ENCODE measurements at regions not wholly inside any gene's neighbourhood (a gene's known extent, or its start where the extent isn't known, plus 50 kb on each side); places are given as distances from the start of the nearest gene placed in this dataset.

DNA sequence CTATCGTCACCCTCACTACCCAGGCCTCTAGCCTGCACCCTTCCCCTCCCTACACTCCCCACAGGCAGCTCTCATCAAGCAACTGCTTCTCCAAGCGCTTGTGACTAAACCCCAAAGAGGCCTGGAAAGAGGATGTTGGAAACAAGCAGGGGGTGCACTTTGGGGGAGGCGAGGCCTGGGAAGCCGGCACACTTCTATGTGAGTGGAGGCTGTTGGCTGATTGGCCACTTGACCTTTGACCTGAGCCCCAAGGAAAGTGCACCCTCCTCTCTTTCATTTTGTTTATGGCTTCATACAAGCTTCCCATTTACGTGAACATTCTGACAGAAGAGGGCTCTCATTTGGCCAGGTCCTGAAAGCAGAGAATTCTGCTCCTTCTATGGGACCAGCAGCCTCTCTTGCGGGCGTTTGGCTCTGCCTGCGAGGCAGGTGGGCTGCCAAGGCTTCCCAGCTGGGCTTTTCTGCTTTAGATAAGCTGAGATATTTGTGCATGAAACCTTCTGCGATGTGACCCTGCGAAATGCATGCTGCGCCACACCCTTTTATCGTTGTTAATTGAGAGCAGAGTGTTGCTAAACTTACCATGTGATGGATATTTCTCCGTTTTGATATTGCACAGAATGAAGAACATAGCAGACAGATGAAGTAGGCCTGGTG is 134.8 kb upstream of the NCK2 start:
- no TSS peak for BruUV-seq (replicated peaks)
- CTCF ChIA-PET = no interaction called here
- H2BK5ac ChIP-seq (ENCODE audit: low read depth, low read length, poor library complexity, severe bottlenecking) = no peak overlapping the region

More for the DNA sequence above, 134.8 kb upstream of the NCK2 start:
- in situ Hi-C loops (cut with MboI; ENCODE audit: low sequenced_read_pairs) = no loop called here
- no peak for TF ChIP-seq SMC3 (IDR thresholded peaks at IDR 0.05; ENCODE audit: low read depth, low read length)
- no peak for TF ChIP-seq CEBPB (IDR thresholded peaks at IDR 0.05; ENCODE audit: low read depth, low read length)
- TF ChIP-seq MAFK (IDR thresholded peaks at IDR 0.05; ENCODE audit: low read depth, low read length) = no peak
- TF ChIP-seq NFE2L2 (IDR thresholded peaks at IDR 0.05; ENCODE audit: low read depth, low read length) = no peak
- no peak for TF ChIP-seq MXI1 (IDR thresholded peaks at IDR 0.05; ENCODE audit: borderline replicate concordance, low read depth, low read length)
- TF ChIP-seq, protein P1, sequence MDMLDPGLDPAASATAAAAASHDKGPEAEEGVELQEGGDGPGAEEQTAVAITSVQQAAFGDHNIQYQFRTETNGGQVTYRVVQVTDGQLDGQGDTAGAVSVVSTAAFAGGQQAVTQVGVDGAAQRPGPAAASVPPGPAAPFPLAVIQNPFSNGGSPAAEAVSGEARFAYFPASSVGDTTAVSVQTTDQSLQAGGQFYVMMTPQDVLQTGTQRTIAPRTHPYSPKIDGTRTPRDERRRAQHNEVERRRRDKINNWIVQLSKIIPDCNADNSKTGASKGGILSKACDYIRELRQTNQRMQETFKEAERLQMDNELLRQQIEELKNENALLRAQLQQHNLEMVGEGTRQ (IDR thresholded peaks at IDR 0.05; ENCODE audit: low read depth, low read length) = no peak
- no peak for TF ChIP-seq MAZ (IDR thresholded peaks at IDR 0.05; ENCODE audit: borderline replicate concordance, low read depth, low read length)
- TF ChIP-seq ELK1 (IDR thresholded peaks at IDR 0.05; ENCODE audit: borderline replicate concordance, low read depth, low read length) = no peak
- TF ChIP-seq CTCF (conservative IDR thresholded peaks at IDR 0.05; ENCODE audit: low read depth, low read length) = no peak
- TF ChIP-seq RFX5 (IDR thresholded peaks at IDR 0.05; ENCODE audit: low read depth, low read length) = no peak
- TF ChIP-seq RCOR1 (IDR thresholded peaks at IDR 0.05; ENCODE audit: insufficient replicate concordance, low read length) = no peak
- no peak for TF ChIP-seq RAD21 (IDR thresholded peaks at IDR 0.05; ENCODE audit: low read length)
- TF ChIP-seq BHLHE40 (IDR thresholded peaks at IDR 0.05; ENCODE audit: low read depth, low read length) = no peak
- no peak for TF ChIP-seq POLR2A (IDR thresholded peaks at IDR 0.05; ENCODE audit: low read depth, low read length)
- TF ChIP-seq FOS (IDR thresholded peaks at IDR 0.05; ENCODE audit: low read depth, low read length) = no peak
- TF ChIP-seq CHD1 (IDR thresholded peaks at IDR 0.05; ENCODE audit: low read depth, low read length) = no peak
- H2AK9ac ChIP-seq (replicated peaks; ENCODE audit: low read depth, low read length, poor library complexity) = no peak overlapping the region
- no peak overlapping the region for H3K4me2 ChIP-seq (ENCODE audit: low read depth, low read length)
- no peak overlapping the region for H2BK120ac ChIP-seq (ENCODE audit: low read depth, low read length)
- WGBS, 2 experiments (ENCODE audit: extremely low coverage in 2 of 2, insufficient read length in 1 of 2) = 68% methylated on average over 5 of the region's 13 CpGs; no CpG with 5 or more reads in 1 of the 2 experiments
- H4K8ac ChIP-seq (ENCODE audit: low read depth in 2 of 2, low read length in 2 of 2) = no peak overlapping the region
- no peak overlapping the region for H3K18ac ChIP-seq (ENCODE audit: low read depth, low read length)
- H2BK15ac ChIP-seq (ENCODE audit: low read depth, low read length) = no peak overlapping the region
- H3K4ac ChIP-seq (ENCODE audit: low read depth, low read length) = no peak overlapping the region
- H2BK20ac ChIP-seq (ENCODE audit: low read depth, low read length) = no peak overlapping the region
- no peak overlapping the region for H3K23ac ChIP-seq (ENCODE audit: low read depth, low read length)
- POLR2A ChIA-PET (ENCODE audit: unreplicated experiment) = no interaction called here
- H4K91ac ChIP-seq (ENCODE audit: insufficient read depth, low read depth, low read length) = no peak overlapping the region
- no peak overlapping the region for H2AFZ ChIP-seq (replicated peaks; ENCODE audit: low read length, poor library complexity)
- intact Hi-C loops (cut with micrococcal nuclease) = no loop called here
- no peak overlapping the region for H3K14ac ChIP-seq (replicated peaks; ENCODE audit: low read depth, low read length)
- H3K79me1 ChIP-seq (ENCODE audit: low read depth in 1 of 2, low read length in 2 of 2) = no peaks in the 10 kb centered on the region
- no peaks in the 10 kb centered on the region for H4K20me1 ChIP-seq (ENCODE audit: insufficient read depth, low read length)
- H2AK5ac ChIP-seq (ENCODE audit: low read depth, low read length) = no peak overlapping the region
- H3K27ac ChIP-seq (ENCODE audit: insufficient read depth, low read length) = no peak overlapping the region
- no peak overlapping the region for H4K5ac ChIP-seq (ENCODE audit: low read depth, low read length)
- H3K4me1 ChIP-seq (ENCODE audit: control insufficient read depth, insufficient read depth, low read length) = no peaks in the 10 kb centered on the region
- no peaks in the 10 kb centered on the region for H3K9me1 ChIP-seq (ENCODE audit: insufficient read depth, low read length)
- no peaks in the 10 kb centered on the region for H3K9me3 ChIP-seq (ENCODE audit: control insufficient read depth, insufficient read depth, low read length)
- dilution Hi-C loops (cut with HindIII; ENCODE audit: low sequenced_read_pairs, unreplicated experiment) = no loop called here
- H3K4me3 ChIP-seq (ENCODE audit: insufficient read depth, low read depth, low read length) = no peak overlapping the region
- H3K36me3 ChIP-seq (ENCODE audit: control insufficient read depth, insufficient read depth, low read length) = no peaks in the 10 kb centered on the region
- no peak overlapping the region for H3K56ac ChIP-seq (ENCODE audit: extremely low read depth, insufficient read depth, low read length)
- H3K27me3 ChIP-seq (ENCODE audit: control insufficient read depth, insufficient read depth, low read length) = peaks cover 7% of the 10 kb centered on the region
- no peak for DNase-seq
- H3K9ac ChIP-seq (ENCODE audit: low read depth, low read length) = no peak overlapping the region
- ATAC-seq (ENCODE audit: low read depth) = no peak
